HG03558 (cell line): ENCODE measurements at regions not wholly inside any gene's neighbourhood (a gene's known extent, or its start where the extent isn't known, plus 50 kb on each side); places are given as distances from the start of the nearest gene placed in this dataset.

Experiments used
- ATAC-seq: cut with Tn5 transposase; IDR thresholded peaks from one replicate; pipeline ENCODE4 v1.9.1; 2021; ENCODE audit warnings: moderate number of reproducible peaks; ENCODE audit not compliant: unreplicated experiment; ENCODE audit errors: extremely low read depth

DNA sequence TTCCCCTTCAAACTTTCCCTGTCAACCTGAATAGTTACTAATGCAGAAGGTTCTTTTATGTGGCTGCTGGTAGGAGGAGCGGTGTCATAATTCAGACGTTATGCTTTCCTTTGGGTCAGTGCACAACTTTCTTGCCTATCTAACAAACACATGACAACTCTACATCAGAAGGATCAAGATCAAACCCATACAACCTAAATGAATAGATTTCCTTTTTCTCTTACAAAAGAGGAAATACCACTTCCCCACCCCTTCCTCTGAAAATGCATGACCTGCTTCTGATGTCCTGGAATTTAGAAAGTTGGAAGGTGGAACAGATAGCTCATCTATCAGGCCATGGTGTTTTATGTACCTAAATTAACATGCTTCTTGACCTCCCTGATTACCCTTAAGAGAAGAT lies 75.7 kb upstream of the ADGRL4 start:
- no peak for ATAC-seq

DNA sequence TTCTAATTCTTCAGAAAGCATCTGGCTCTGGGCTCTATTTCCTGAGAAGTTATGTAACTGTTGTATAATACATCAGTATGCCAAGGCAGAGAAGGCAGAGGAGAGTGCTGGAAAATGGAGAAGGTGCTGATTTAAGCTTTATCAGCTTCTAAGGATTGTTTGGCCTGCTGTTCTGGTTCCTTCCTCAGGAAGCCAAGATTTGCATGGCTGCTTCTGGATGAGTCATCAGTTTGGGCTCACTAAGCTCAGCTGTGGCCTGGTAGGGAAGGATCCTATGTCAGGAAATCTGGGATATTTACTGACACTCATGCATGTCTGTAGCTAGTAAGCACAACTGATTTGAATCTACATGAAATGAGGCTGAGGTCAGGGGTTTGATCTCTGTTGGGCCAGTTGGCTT lies 73.2 kb upstream of the ADGRL4 start:
- ATAC-seq: no peak

DNA sequence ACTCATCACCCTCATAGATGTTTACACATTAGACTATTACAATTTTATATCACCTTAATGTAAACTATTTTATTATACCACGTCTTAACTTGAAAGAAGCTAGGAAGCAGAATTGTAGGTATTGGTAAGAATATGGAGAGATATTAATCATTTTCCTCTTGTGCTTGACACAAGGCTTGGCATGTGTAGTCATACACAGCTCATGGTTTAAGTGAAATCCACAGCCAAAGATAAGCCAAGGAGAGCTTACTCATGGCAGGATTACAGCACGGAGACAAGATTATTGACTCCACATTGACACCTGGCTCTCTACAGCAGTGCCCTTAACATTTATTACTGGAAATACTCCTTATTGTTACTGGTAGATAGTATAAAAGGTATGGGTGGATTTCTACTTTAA lies 68.4 kb upstream of the ADGRL4 start:
- ATAC-seq: no peak

DNA sequence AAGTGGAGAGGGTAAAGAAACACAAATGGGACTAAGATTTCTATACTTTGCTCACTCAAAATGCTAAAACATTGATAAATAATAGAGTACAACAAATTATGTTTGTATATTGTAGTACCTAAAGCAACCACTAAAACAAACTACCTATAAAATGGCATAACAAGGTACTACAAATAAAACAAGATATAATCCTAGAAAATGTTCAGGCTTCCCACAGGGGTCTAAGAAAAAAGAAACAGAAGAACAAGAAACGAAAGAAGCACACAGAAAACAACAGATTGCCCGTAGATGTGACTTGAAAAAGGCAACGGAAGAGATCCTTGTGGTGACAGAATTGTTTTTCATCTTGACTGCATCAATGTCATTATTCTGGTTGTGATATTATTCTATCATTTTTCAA lies 63.3 kb upstream of the ADGRL4 start:
- ATAC-seq: no peak

DNA sequence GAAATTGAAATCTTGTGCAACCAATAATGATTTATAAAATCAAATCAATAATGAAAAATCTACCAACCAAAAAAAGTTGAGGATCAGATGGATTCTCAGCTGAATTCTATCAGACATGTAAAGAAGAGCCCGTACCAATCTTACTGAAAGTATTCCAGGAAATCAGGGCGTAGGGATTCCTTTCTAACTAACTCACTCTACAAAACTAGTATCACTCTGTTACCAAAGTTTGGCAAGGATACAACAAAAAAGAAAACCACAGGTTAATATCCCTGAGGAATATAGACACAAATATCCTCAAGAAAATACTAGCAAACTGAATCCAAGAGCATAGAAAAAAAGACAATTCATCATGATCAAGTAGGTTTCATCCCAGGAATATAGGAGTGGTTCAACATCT lies 52.8 kb upstream of the ADGRL4 start:
- ATAC-seq: no peak
